BJ (cell line): ENCODE measurements at regions not wholly inside any gene's neighbourhood (a gene's known extent, or its start where the extent isn't known, plus 50 kb on each side); places are given as distances from the start of the nearest gene placed in this dataset.
"Not testable (repeated sequence)": the region's sequence is repeated elsewhere in the genome, so short reads cannot be mapped to it uniquely, and the experiment has no call there.

Experiments used
- CTCF ChIA-PET: fragments of 350-600 bp; formaldehyde crosslinking; extraction: SDS; loops from one replicate; lab custom pipeline; 2021; ENCODE audit warnings: antibody characterized with exemption, inconsistent platforms; lab: Yijun Ruan, JAX
- POLR2A ChIA-PET: fragments of 300-600 bp; sonication (Branson Sonifier 250); formaldehyde crosslinking; extraction: SDS; loops from one replicate; lab custom pipeline; 2021; ENCODE audit warnings: antibody characterized with exemption; lab: Charles Lee
- DNase-seq: peaks from one replicate; pipeline ENCODE4 v3.0.0-alpha.2; 2011; ENCODE audit warnings: low read depth
- H3K27me3 ChIP-seq: 2 replicates; pipeline ENCODE4 v1.6.0; 2011; ENCODE audit warnings: low read length; ENCODE audit not compliant: control insufficient read depth, insufficient read depth
- H3K36me3 ChIP-seq: 2 replicates; pipeline ENCODE4 v1.5.1; 2011; ENCODE audit warnings: low read length; ENCODE audit not compliant: control insufficient read depth, insufficient read depth
- H3K4me3 ChIP-seq: 2 replicates; pipeline ENCODE4 v1.5.1; 2011; ENCODE audit warnings: low read depth, mild to moderate bottlenecking, control low read depth, low read length
- TF ChIP-seq, protein P1 (sequence below): IDR thresholded peaks from 2 replicates; pipeline ENCODE4 v1.5.1; 2011; ENCODE audit warnings: low read depth, mild to moderate bottlenecking, control low read depth, inconsistent platforms, low read length, moderate library complexity; ENCODE audit not compliant: insufficient read depth

DNA sequence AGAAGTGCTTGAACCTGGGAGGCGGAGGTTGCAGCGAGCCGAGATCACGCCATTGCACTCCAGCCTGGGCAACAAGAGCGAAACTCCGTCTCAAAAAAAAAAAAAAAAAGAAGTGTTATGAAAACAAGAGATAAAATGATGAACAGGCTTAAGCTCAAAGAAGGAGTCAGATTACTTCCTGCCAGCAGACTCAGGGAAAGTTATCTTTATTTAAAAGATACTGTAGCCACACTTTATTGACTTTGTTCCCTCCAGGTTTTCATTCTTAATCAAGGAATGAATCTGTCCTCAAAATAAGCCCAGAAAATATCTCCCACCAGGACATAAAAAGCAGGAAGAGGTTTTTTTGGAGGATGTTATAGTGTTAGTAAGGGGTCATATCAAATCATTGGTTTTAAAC lies 176.5 kb upstream of the KCNMB2 start:
- ChIA-PET POLR2A (no interaction called here), CTCF (no interaction called here)
- Histone ChIP-seq H3K4me3 (no peak overlapping the region), H3K27me3 (no peaks in the 10 kb centered on the region), H3K36me3 (no peaks in the 10 kb centered on the region)
- TF ChIP-seq, protein P1, sequence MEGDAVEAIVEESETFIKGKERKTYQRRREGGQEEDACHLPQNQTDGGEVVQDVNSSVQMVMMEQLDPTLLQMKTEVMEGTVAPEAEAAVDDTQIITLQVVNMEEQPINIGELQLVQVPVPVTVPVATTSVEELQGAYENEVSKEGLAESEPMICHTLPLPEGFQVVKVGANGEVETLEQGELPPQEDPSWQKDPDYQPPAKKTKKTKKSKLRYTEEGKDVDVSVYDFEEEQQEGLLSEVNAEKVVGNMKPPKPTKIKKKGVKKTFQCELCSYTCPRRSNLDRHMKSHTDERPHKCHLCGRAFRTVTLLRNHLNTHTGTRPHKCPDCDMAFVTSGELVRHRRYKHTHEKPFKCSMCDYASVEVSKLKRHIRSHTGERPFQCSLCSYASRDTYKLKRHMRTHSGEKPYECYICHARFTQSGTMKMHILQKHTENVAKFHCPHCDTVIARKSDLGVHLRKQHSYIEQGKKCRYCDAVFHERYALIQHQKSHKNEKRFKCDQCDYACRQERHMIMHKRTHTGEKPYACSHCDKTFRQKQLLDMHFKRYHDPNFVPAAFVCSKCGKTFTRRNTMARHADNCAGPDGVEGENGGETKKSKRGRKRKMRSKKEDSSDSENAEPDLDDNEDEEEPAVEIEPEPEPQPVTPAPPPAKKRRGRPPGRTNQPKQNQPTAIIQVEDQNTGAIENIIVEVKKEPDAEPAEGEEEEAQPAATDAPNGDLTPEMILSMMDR = no peak
- no peak for DNase-seq

GRCh38 chr3:178363048-178363447 lies 173.2 kb upstream of the KCNMB2 start:
- H3K27me3 ChIP-seq, H3K36me3 ChIP-seq, H3K4me3 ChIP-seq, POLR2A ChIA-PET, DNase-seq, CTCF ChIA-PET: not testable (repeated sequence)

- CTCF ChIA-PET = no interaction called here
- Histone ChIP-seq H3K36me3 (no peaks in the 10 kb centered on the region), H3K27me3 (no peaks in the 10 kb centered on the region), H3K4me3 (no peak overlapping the region)
- TF ChIP-seq, protein P1 = no peak
- POLR2A ChIA-PET = no interaction called here
- no peak for DNase-seq
These were observed 168.2 kb upstream of the KCNMB2 start for GRCh38 chr3:178367817-178368617.

DNA sequence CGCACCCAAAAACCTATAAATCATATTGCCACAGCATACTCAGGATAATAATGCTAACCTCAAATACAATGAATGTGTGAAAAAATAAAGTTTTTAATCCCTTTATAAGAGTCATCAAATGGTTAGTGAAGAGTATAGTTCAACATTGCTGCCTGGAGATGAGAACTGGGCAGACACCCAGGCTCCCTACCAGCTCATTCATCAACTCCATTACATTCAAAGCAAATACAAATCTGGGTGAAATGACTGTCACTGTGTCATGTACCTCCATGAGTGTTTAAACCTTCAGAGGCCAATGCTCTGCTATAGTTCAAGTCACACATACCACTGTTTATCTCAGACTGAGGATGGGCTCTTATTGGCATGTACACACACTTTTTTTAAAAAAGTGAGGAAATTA lies 167.2 kb upstream of the KCNMB2 start:
- ChIA-PET POLR2A (no interaction called here), CTCF (no interaction called here)
- Histone ChIP-seq H3K36me3 (no peaks in the 10 kb centered on the region), H3K27me3 (no peaks in the 10 kb centered on the region), H3K4me3 (no peak overlapping the region)
- no peak for DNase-seq
- TF ChIP-seq, protein P1 = no peak

DNA sequence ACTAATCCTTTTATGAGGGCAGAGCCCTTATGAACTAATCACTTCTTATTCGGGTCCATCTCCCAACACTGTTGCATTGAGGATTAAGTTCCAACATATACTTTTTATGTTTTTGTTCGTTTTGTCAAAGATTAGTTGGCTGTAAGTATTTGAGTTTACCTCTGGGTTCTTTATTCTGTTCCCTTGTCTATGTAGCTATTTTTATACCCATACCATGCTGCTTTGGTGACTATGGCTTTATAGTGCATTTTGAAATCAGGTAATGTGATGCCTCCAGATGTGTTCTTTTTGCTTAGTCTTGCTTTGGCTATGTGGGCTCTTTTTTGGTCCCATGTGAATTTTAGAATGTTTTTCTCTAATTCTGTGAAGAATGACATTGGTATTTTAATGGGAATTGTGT lies 166.4 kb upstream of the KCNMB2 start:
- Histone ChIP-seq H3K36me3 (no peaks in the 10 kb centered on the region), H3K27me3 (no peaks in the 10 kb centered on the region), H3K4me3 (no peak overlapping the region)
- TF ChIP-seq, protein P1 = no peak
- ChIA-PET POLR2A (no interaction called here), CTCF (interaction anchor here (0.9 kb wide), 1 partner anchor 21 kb away, joined by 3 read pairs; no protein-coding TSS in a partner anchor)
- DNase-seq = no peak
